ENCODE measurements at regions not wholly inside any gene's neighbourhood (a gene's known extent, or its start where the extent isn't known, plus 50 kb on each side); places are given as distances from the start of the nearest gene placed in this dataset.

GRCh38 chr3:103752986-103753385 lies 1318.2 kb downstream of the ZPLD1 start:
- Histone ChIP-seq H3K27me3 (no peaks in the 10 kb centered on the region), H3K4me1 (replicated peaks in 1 of 2) (no peaks in the 10 kb centered on the region), H3K4me3 (no peak overlapping the region), H3K36me3 (replicated peaks in 1 of 2) (no peaks in the 10 kb centered on the region), H3K9me3 (replicated peaks in 1 of 3) (no peaks in the 10 kb centered on the region), H3K27ac (no peak overlapping the region)
- DNase-seq, result no peak
- no peak for TF ChIP-seq CTCF (IDR thresholded peaks at IDR 0.05)
- TF ChIP-seq POLR2A (IDR thresholded peaks at IDR 0.05), result no peak
- intact Hi-C loops (cut with DNase I), result no loop called here

GRCh38 chr3:103767635-103768034 lies 1332.8 kb downstream of the ZPLD1 start:
- 85 to 93% (median 87%) methylated on average over 12 of the region's 12 CpGs for WGBS, 4 donors
- Histone ChIP-seq H3K27ac (no peak overlapping the region), H3K9me3 (replicated peaks in 1 of 3) (peaks cover 0 to 4% (median 0%) of the 10 kb centered on the region in 3 donors), H3K27me3 (no peaks in the 10 kb centered on the region), H3K36me3 (replicated peaks in 1 of 2) (no peaks in the 10 kb centered on the region), H3K4me1 (replicated peaks in 1 of 2) (no peaks in the 10 kb centered on the region), H3K4me3 (no peak overlapping the region)
- TF ChIP-seq POLR2A (IDR thresholded peaks at IDR 0.05) (no peak), CTCF (IDR thresholded peaks at IDR 0.05) (no peak)
- no peak for DNase-seq
- intact Hi-C loops (cut with DNase I), result no loop called here

- Histone ChIP-seq H3K36me3 (replicated peaks in 1 of 2) (no peaks in the 10 kb centered on the region), H3K27ac (no peak overlapping the region), H3K4me3 (no peak overlapping the region), H3K9me3 (replicated peaks in 1 of 3) (no peaks in the 10 kb centered on the region), H3K27me3 (no peaks in the 10 kb centered on the region), H3K4me1 (replicated peaks in 1 of 2) (no peaks in the 10 kb centered on the region)
- DNase-seq, result no peak
- WGBS, 4 donors, result 84 to 86% (median 86%) methylated on average over 2 of the region's 2 CpGs
- TF ChIP-seq CTCF (IDR thresholded peaks at IDR 0.05), result no peak
- no peak for TF ChIP-seq POLR2A (IDR thresholded peaks at IDR 0.05)
- intact Hi-C loops (cut with DNase I), result no loop called here
Measured at GRCh38 chr3:103785017-103785416, 1350.2 kb downstream of the ZPLD1 start.

GRCh38 chr3:103785537-103785936 lies 1350.7 kb downstream of the ZPLD1 start:
- intact Hi-C loops (cut with DNase I), result no loop called here
- no peaks in the 10 kb centered on the region for H3K9me3 ChIP-seq (replicated peaks in 1 of 3)

More at GRCh38 chr3:103785537-103785936, 1350.7 kb downstream of the ZPLD1 start:
- WGBS, 4 donors, result 63 to 92% (median 72%) methylated on average over 1 of the region's 1 CpG
- Histone ChIP-seq H3K27ac (no peak overlapping the region), H3K27me3 (no peaks in the 10 kb centered on the region), H3K4me3 (no peak overlapping the region), H3K4me1 (replicated peaks in 1 of 2) (no peaks in the 10 kb centered on the region), H3K36me3 (replicated peaks in 1 of 2) (no peaks in the 10 kb centered on the region)
- DNase-seq, result no peak
- TF ChIP-seq POLR2A (IDR thresholded peaks at IDR 0.05) (no peak), CTCF (IDR thresholded peaks at IDR 0.05) (no peak)
